Stimulated activated CD8-positive, alpha-beta memory T cell treated with anti-CD3 and anti-CD28 coated beads, Interleukin-2, amount 100 ng/mL, for 1 hour (primary cell): ENCODE measurements at regions not wholly inside any gene's neighbourhood (a gene's known extent, or its start where the extent isn't known, plus 50 kb on each side); places are given as distances from the start of the nearest gene placed in this dataset.

Experiments used
- DNase-seq, 2 donors: peaks; one replicate each; pipeline ENCODE4 v3.0.0-alpha.2; 2020; ENCODE audit warnings: low read depth in 2 of 2

- no peak for DNase-seq
These were observed 50.4 kb upstream of the GGTA1 start for GRCh38 chr9:121550041-121550440.

DNA sequence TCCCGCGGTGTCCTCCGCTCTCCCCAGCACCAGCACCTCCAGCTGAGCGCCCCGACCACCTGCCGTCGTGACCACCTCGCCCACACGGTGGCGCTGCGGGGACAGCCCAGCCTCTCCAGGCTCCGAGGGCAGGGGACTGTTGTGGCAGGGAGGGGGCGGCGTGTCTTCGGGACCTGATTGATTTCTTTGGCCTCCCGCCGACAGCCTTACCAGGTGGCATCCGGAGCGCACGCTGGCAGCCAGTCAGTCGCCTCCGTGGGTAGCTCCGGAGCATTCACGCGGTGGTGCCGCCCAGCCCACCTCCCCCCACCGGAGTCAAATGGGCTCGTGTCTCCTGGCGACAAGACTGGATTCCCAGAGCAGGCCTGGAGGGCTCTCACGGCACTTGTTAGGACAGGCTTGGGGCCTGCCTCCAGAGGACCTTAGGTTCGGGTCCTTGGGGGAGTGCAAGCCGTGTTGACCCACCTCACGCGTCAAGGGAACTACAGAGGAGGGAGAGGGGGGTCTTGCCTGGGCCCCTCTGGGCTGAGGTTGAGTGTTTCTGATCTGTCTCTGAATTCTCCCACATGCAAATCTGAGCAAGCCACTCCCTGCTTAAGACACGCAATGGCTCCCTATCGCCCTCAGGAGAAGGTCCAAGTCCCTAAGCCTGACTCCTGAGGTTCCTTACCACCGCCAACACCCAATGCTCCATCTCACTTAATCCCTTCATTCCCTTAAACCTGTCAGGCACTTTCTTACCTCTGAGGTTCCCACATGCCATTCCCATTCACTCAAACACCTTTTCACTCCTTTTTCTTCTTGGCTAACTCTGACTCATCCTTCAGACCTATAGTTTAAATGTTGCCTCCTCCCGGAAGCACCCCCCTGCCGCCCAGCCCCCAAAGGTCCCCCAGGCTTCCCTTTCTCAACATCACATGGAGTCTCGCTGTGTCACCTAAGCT is 51.2 kb upstream of the GGTA1 start:
- peak; percentile 36 to 41 for DNase-seq

DNA sequence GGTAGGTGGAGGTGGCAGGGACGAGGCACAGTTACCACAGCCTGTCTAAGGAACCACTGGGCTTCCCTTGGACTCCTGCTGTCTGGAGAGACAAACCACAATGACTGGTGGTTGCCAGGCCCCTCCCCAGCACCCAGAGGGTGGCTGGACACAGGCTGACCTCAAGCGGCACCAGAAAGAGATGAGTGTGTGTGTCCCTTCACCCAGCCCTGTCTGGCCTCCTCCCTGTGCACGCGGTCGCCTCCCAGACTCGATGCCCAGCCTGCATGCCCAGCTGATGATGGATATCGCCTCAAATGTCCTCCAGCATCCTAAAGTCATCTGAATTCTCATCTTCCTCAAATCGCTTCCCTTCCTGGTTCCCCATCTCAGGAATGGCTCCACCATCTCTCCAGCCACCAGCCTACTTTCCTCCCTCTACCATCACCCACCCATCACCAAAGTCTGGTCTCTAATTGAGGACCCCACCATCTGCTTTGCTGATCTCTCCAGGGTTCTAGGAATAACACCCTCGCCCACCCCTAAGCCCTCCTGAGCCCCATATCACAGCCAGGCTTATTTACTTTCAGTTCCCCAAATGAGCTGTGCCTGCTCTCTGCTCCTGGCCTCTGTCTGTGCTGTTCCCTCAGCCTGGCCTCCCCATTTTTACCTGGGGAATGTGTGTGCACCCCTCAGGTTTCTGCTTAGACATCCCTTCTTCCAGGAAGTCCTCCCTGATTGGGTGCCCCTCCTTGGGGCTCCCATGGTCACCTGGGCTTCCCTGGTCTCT is 52.5 kb upstream of the GGTA1 start:
- no peak for DNase-seq

GRCh38 chr9:121556082-121556481 is 56.4 kb upstream of the GGTA1 start:
- no peak for DNase-seq

- DNase-seq: no peak
These were observed 56.9 kb upstream of the GGTA1 start for GRCh38 chr9:121556580-121556979.

DNA sequence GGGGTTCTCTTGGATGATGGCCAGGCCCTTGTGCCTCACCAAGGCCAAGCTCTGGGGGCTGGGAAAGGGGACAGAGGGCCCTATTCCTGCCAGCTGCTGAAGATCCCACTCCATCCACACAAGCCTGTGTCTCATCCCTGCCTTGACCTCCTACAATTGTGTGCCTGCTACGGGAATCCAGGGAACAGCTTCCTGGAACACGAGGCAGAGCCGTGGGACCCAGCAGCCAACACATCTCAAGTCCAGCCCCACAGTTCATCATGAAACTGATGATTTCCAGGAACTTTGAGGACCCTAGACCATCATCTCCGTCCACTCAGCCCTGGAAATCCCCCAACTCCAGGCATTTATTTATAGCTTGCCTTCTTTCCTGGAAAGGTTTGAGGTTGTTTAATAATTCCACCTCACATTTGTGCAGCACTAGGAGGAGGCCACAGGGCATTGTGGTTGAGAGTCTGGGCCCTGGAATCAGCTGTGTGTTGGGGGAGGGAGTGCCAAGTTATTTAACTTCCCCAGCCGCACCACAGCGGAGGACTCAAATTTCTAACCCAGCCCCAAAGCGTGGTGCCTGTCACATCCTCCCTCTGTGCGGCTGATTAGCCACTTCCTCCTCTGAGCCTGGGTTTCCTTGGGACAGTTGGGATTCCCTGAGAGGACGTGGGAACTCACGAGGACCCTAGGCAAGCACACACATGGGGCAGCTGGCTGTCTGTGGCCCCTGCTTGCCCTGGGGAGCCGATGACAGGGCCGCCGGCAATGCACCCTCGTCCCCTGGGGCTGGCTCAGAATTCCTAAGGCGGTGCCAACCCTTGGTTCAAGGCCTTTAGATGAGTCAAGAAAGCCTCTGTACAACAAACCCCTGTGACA is 58.2 kb upstream of the GGTA1 start:
- DNase-seq: no peak

- DNase-seq: no peak
These were observed 58.8 kb upstream of the GGTA1 start for GRCh38 chr9:121558473-121558872.

- DNase-seq: no peak
These were observed 59.5 kb upstream of the GGTA1 start for GRCh38 chr9:121559183-121559582.

- no peak for DNase-seq
These were observed 61.3 kb upstream of the GGTA1 start for GRCh38 chr9:121560921-121561320.

GRCh38 chr9:121561385-121562222 is 62.0 kb upstream of the GGTA1 start:
- DNase-seq: no peak

GRCh38 chr9:121562301-121562700 is 62.7 kb upstream of the GGTA1 start:
- no peak for DNase-seq

DNA sequence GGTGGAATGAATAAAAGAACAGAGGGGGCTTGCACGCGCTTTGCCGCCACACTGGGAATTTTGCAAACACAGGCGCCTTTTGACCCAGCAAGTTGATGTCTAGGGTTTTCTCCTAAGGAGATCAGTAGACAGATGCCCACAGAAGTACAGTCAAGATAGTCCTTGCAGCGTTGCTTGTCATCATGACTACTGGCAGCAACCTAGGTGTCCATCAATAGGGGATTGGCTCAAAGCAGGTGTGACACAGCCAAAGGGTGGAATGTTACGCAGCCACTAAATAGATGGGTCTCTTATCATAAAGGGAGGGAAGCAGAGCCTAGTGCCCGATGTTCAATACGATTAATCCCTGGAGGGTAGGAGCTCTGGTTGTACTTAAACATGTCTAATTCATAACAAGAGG is 63.8 kb upstream of the GGTA1 start:
- no peak for DNase-seq

GRCh38 chr9:121563881-121564460 is 64.3 kb upstream of the GGTA1 start:
- DNase-seq: no peak

- DNase-seq: no peak
These were observed 65.0 kb upstream of the GGTA1 start for GRCh38 chr9:121564504-121565260.

- DNase-seq: no peak
These were observed 67.1 kb upstream of the GGTA1 start for GRCh38 chr9:121566481-121567465.

- DNase-seq: no peak
These were observed 68.1 kb upstream of the GGTA1 start for GRCh38 chr9:121567500-121568342.

- DNase-seq: no peak
These were observed 69.0 kb upstream of the GGTA1 start for GRCh38 chr9:121568343-121569265.
